D721Med (cell line): ENCODE measurements at regions not wholly inside any gene's neighbourhood (a gene's known extent, or its start where the extent isn't known, plus 50 kb on each side); places are given as distances from the start of the nearest gene placed in this dataset.
A peak's percentile ranks its signal among the peaks of the same experiment; 100 is the strongest.

ENCODE experiments used
- DNase-seq: peaks from one replicate; pipeline ENCODE4 v3.0.0; 2011; ENCODE audit warnings: low spot score; ENCODE audit not compliant: insufficient read length
- FAIRE-seq: peaks from 2 replicates; lab custom pipeline; 2011; peaks lifted over from hg19 to GRCh38; lab: Jason Lieb, UNC
- TF ChIP-seq, protein P1 (sequence below): IDR thresholded peaks from 2 replicates; pipeline ENCODE4 v1.5.1; 2012; ENCODE audit warnings: mild to moderate bottlenecking, control low read depth; ENCODE audit not compliant: insufficient read depth; ENCODE audit errors: missing control alignments

GRCh38 chr3:144063306-144063705 lies 91.7 kb downstream of the DIPK2A start:
- DNase-seq: no peak
- FAIRE-seq: no peak
- TF ChIP-seq, protein P1, sequence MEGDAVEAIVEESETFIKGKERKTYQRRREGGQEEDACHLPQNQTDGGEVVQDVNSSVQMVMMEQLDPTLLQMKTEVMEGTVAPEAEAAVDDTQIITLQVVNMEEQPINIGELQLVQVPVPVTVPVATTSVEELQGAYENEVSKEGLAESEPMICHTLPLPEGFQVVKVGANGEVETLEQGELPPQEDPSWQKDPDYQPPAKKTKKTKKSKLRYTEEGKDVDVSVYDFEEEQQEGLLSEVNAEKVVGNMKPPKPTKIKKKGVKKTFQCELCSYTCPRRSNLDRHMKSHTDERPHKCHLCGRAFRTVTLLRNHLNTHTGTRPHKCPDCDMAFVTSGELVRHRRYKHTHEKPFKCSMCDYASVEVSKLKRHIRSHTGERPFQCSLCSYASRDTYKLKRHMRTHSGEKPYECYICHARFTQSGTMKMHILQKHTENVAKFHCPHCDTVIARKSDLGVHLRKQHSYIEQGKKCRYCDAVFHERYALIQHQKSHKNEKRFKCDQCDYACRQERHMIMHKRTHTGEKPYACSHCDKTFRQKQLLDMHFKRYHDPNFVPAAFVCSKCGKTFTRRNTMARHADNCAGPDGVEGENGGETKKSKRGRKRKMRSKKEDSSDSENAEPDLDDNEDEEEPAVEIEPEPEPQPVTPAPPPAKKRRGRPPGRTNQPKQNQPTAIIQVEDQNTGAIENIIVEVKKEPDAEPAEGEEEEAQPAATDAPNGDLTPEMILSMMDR: no peak

GRCh38 chr3:144067059-144067458 lies 95.4 kb downstream of the DIPK2A start:
- no peak for FAIRE-seq
- no peak for DNase-seq
- TF ChIP-seq, protein P1: no peak

GRCh38 chr3:144073698-144074097 lies 102.1 kb downstream of the DIPK2A start:
- DNase-seq (no peak), FAIRE-seq (peak; percentile 56)
- TF ChIP-seq, protein P1: no peak

DNA sequence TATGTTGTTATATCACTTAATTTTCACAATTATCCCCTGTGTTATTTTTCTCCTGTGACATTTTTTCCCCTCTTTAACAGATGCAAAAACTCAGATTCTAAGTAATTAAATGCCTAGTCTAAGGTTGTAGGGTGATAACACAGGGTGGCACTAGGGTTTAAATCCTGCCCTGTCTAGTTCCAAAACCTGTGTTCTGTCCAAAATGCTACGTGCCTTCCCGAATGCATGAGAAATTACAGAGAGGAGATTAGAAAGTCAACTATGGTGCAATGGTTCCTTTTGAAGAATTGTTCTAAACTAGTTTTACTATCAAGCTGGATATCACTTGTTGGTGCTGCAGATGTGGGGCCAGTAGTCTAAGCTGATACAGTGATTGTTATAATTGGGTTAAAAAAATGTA lies 108.0 kb downstream of the DIPK2A start:
- no peak for DNase-seq
- TF ChIP-seq, protein P1: no peak
- FAIRE-seq: no peak

DNA sequence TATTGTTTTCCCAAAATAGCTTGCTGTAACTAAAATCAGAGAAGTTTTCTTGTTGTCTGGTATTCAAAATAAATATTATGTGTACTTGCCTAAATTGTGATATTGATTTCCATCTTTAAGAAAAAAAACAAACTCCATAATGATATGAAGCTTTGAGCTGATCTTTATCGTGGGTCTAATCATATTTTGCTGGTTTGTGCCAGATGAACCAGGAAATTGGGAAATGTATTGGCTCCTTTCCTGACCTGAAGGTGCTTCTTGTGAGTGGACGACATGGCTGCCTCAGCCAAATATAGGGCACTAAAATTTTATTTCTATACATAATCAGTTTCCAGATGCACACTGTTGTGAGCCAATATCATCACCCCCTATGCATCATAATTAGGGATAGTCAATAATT lies 113.3 kb downstream of the DIPK2A start:
- FAIRE-seq (no peak), DNase-seq (no peak)
- TF ChIP-seq, protein P1: no peak

GRCh38 chr3:144085964-144086363 lies 114.3 kb downstream of the DIPK2A start:
- DNase-seq (no peak), FAIRE-seq (no peak)
- TF ChIP-seq, protein P1: no peak

DNA sequence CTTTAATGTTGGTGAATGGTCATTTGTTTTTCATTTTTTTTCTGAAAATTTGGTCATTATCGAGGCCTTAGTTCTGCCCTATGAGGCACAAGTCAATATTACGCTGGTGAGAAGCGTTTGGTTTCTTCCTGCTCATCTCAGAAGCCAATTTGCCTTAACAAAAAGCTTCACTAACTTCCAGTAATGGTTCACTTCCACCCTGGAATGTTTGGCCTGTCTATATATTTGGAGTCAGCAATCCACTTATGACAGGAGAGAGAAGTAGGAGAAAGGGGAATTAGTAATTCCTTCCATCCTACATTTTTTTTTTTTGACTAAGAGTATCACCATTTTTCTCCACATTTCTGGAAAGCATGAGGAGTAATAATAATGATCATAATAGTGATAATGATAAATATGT lies 124.4 kb downstream of the DIPK2A start:
- FAIRE-seq (no peak), DNase-seq (no peak)
- TF ChIP-seq, protein P1: no peak
